ENCODE measurements at regions not wholly inside any gene's neighbourhood (a gene's known extent, or its start where the extent isn't known, plus 50 kb on each side); places are given as distances from the start of the nearest gene placed in this dataset.

GRCh38 chr3:116927918-116928317 is 218.3 kb downstream of the TUSC7 start:
- DNase-seq (ENCODE audit: low spot score), result no peak
- no peak for TF ChIP-seq CTCF (IDR thresholded peaks at IDR 0.05; ENCODE audit: extremely low read depth, missing control alignments)

GRCh38 chr3:116929505-116930222 is 220.1 kb downstream of the TUSC7 start:
- no peak for TF ChIP-seq CTCF (IDR thresholded peaks at IDR 0.05; ENCODE audit: extremely low read depth, missing control alignments)
- DNase-seq (ENCODE audit: low spot score), result no peak

GRCh38 chr3:116930786-116931185 is 221.2 kb downstream of the TUSC7 start:
- TF ChIP-seq CTCF (IDR thresholded peaks at IDR 0.05; ENCODE audit: extremely low read depth, missing control alignments), result no peak
- no peak for DNase-seq (ENCODE audit: low spot score)

- DNase-seq (ENCODE audit: low spot score), result no peak
- TF ChIP-seq CTCF (IDR thresholded peaks at IDR 0.05; ENCODE audit: extremely low read depth, missing control alignments), result no peak
Observed at GRCh38 chr3:116939091-116939490, 229.5 kb downstream of the TUSC7 start.

GRCh38 chr3:116939550-116939949 is 230.0 kb downstream of the TUSC7 start:
- DNase-seq (ENCODE audit: low spot score), result no peak
- no peak for TF ChIP-seq CTCF (IDR thresholded peaks at IDR 0.05; ENCODE audit: extremely low read depth, missing control alignments)

GRCh38 chr3:116940719-116941118 is 231.1 kb downstream of the TUSC7 start:
- DNase-seq (ENCODE audit: low spot score), result no peak
- no peak for TF ChIP-seq CTCF (IDR thresholded peaks at IDR 0.05; ENCODE audit: extremely low read depth, missing control alignments)

GRCh38 chr3:116946376-116946775 is 236.8 kb downstream of the TUSC7 start:
- TF ChIP-seq CTCF (IDR thresholded peaks at IDR 0.05; ENCODE audit: extremely low read depth, missing control alignments), result no peak
- DNase-seq (ENCODE audit: low spot score), result no peak

All from GM20000 (cell line).